GM23338 (cell line): ENCODE measurements at regions not wholly inside any gene's neighbourhood (a gene's known extent, or its start where the extent isn't known, plus 50 kb on each side); places are given as distances from the start of the nearest gene placed in this dataset.

Experiments used
- ATAC-seq: fragments of 200-7000 bp; cut with Tn5 transposase; 3 replicates; pipeline ENCODE4 v1.9.1; 2020
- DNase-seq: peaks from one replicate; pipeline ENCODE4 v3.0.0-alpha.2; 2015; ENCODE audit warnings: low spot score
- H2AFZ ChIP-seq: fragments of 200-600 bp; sonication (generic); 2 replicates; pipeline ENCODE4 v1.8.0; 2016; ENCODE audit warnings: antibody characterized with exemption, mild to moderate bottlenecking, moderate library complexity
- H3F3A ChIP-seq: fragments of 200-600 bp; sonication (generic); replicated peaks from 2 replicates; pipeline ENCODE4 v1.8.0; 2017; ENCODE audit warnings: antibody characterized with exemption, mixed run types, low read depth
- H3K27ac ChIP-seq: fragments of 200-600 bp; sonication (generic); 2 replicates; pipeline ENCODE4 v1.6.1; 2016; ENCODE audit warnings: low read depth
- H3K27me3 ChIP-seq: fragments of 200-600 bp; sonication (generic); 2 replicates; pipeline ENCODE4 v1.8.0; 2016; ENCODE audit warnings: mild to moderate bottlenecking, mixed run types, moderate library complexity; ENCODE audit not compliant: insufficient read depth
- H3K36me3 ChIP-seq: fragments of 200-600 bp; sonication (generic); 2 replicates; pipeline ENCODE4 v1.8.0; 2016; ENCODE audit warnings: mild to moderate bottlenecking; ENCODE audit not compliant: insufficient read depth
- H3K4me1 ChIP-seq: fragments of 200-600 bp; sonication (generic); 2 replicates; pipeline ENCODE4 v1.8.0; 2016; ENCODE audit warnings: mild to moderate bottlenecking, moderate library complexity; ENCODE audit not compliant: insufficient read depth
- H3K4me2 ChIP-seq: fragments of 200-600 bp; sonication (generic); 2 replicates; pipeline ENCODE4 v1.7.1; 2017; ENCODE audit warnings: mixed run types
- H3K4me3 ChIP-seq: fragments of 200-600 bp; sonication (generic); 2 replicates; pipeline ENCODE4 v1.6.1; 2016; ENCODE audit warnings: mixed run types
- H3K79me2 ChIP-seq: fragments of 200-600 bp; sonication (generic); replicated peaks from 2 replicates; pipeline ENCODE4 v1.8.0; 2017; ENCODE audit warnings: mild to moderate bottlenecking; ENCODE audit not compliant: insufficient read depth
- H3K9me2 ChIP-seq: fragments of 200-600 bp; sonication (generic); 2 replicates; pipeline ENCODE4 v1.8.0; 2017; ENCODE audit not compliant: insufficient read depth
- H4K20me1 ChIP-seq: fragments of 200-600 bp; sonication (generic); replicated peaks from 2 replicates; pipeline ENCODE4 v1.8.0; 2017; ENCODE audit warnings: mild to moderate bottlenecking; ENCODE audit not compliant: insufficient read depth
- H3K27ac Mint-ChIP-seq: 2 replicates; pipeline ENCODE4 v1.8.0; 2020; ENCODE audit warnings: inconsistent platforms, mild to moderate bottlenecking, moderate library complexity, mixed read lengths
- H3K27me3 Mint-ChIP-seq: 3 replicates; pipeline ENCODE4 v1.8.0; 2022; ENCODE audit warnings: low read depth, mild to moderate bottlenecking, moderate library complexity, mixed read lengths, inconsistent platforms; ENCODE audit not compliant: insufficient read depth, poor library complexity
- H3K36me3 Mint-ChIP-seq: 3 replicates; pipeline ENCODE4 v1.8.0; 2021; ENCODE audit warnings: low read depth, mild to moderate bottlenecking, inconsistent platforms, moderate library complexity, mixed read lengths
- H3K4me1 Mint-ChIP-seq: 3 replicates; pipeline ENCODE4 v1.8.0; 2020; ENCODE audit warnings: mild to moderate bottlenecking, inconsistent platforms, mixed read lengths
- H3K4me3 Mint-ChIP-seq: 3 replicates; pipeline ENCODE4 v1.8.0; 2021; ENCODE audit warnings: moderate library complexity, mild to moderate bottlenecking, inconsistent platforms, mixed read lengths
- H3K9me3 Mint-ChIP-seq: 3 replicates; pipeline ENCODE4 v1.8.0; 2020; ENCODE audit warnings: moderate library complexity, mild to moderate bottlenecking, inconsistent platforms, mixed read lengths
- CREB1 ChIP-seq: fragments of 250-450 bp; sonication (Bioruptor Pico); IDR thresholded peaks from 2 replicates; pipeline ENCODE4 v1.5.0; 2020; ENCODE audit warnings: low read depth, mild to moderate bottlenecking, moderate library complexity
- EZH2 ChIP-seq: fragments of 200-600 bp; sonication (generic); IDR thresholded peaks from one replicate; pipeline ENCODE4 v1.8.0; 2017; ENCODE audit warnings: antibody characterized with exemption, mild to moderate bottlenecking, low read depth; ENCODE audit not compliant: unreplicated experiment
- JUNB ChIP-seq: IDR thresholded peaks from one replicate; pipeline ENCODE4 v1.6.1; 2016; ENCODE audit warnings: antibody characterized with exemption; ENCODE audit not compliant: unreplicated experiment
- NANOG ChIP-seq: IDR thresholded peaks from 2 replicates; pipeline ENCODE4 v1.6.1; 2016; ENCODE audit warnings: antibody characterized with exemption, borderline replicate concordance
- REST ChIP-seq: IDR thresholded peaks from one replicate; pipeline ENCODE4 v1.6.1; 2018; ENCODE audit warnings: antibody characterized with exemption; ENCODE audit not compliant: unreplicated experiment
- ZNF331 ChIP-seq: fragments of 250-450 bp; sonication (Bioruptor Pico); IDR thresholded peaks from 2 replicates; pipeline ENCODE4 v1.5.0; 2020; ENCODE audit warnings: low read depth, mild to moderate bottlenecking, moderate library complexity
- ZNF462 ChIP-seq: fragments of 250-450 bp; sonication (Bioruptor Pico); IDR thresholded peaks from 2 replicates; pipeline ENCODE4 v1.5.0; 2020; ENCODE audit warnings: mild to moderate bottlenecking, moderate library complexity

GRCh38 chr2:12240206-12240605 lies 476.5 kb upstream of the TRIB2 start (continued):
- TF ChIP-seq ZNF462 (CRISPR knock-in tag) = no peak

- Mint-ChIP-seq H3K9me3 (no peaks in the 10 kb centered on the region), H3K27me3 (peaks cover 2% of the 10 kb centered on the region), H3K36me3 (no peaks in the 10 kb centered on the region), H3K4me1 (no peaks in the 10 kb centered on the region), H3K4me3 (no peak overlapping the region), H3K27ac (no peak overlapping the region)
- Histone ChIP-seq H3K27me3 (no peaks in the 10 kb centered on the region), H2AFZ (peak overlapping the region; percentile 14; the same call in 1 of the 2 replicates), H3K27ac (no peak overlapping the region), H3K79me2 (no peaks in the 10 kb centered on the region), H3F3A (no peaks in the 10 kb centered on the region), H3K9me2 (no peaks in the 10 kb centered on the region), H3K4me1 (no peaks in the 10 kb centered on the region), H4K20me1 (no peaks in the 10 kb centered on the region), H3K36me3 (no peaks in the 10 kb centered on the region), H3K4me3 (no peak overlapping the region), H3K4me2 (no peak overlapping the region)
- TF ChIP-seq ZNF331 (no peak), JUNB (no peak), CREB1 (no peak), EZH2 (no peak), REST (no peak), NANOG (no peak)
- no peak for DNase-seq
- no peak for ATAC-seq
Observed at GRCh38 chr2:12243381-12243780, 473.4 kb upstream of the TRIB2 start.
